ENCODE measurements at regions not wholly inside any gene's neighbourhood (a gene's known extent, or its start where the extent isn't known, plus 50 kb on each side); places are given as distances from the start of the nearest gene placed in this dataset.

DNA sequence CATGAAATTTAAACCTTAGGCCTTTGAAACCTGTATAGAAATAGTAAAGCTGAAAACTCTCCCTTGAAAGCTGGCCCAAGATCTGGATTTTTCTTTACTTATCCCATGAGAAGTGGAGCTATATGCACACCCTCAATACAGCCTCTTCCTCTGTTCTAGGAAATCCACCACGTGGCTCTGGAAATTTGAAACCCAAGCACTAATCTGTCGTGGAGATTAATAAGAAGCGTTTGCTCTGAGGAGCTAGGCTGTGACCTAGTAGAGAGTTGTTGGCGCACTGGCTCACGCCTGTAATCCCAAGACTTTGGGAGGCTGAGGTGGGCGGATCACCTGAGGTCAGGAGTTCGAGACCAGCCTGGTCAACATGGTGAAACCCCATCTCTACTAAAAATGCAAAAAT lies 291.3 kb upstream of the PLXNA2 start:
- H3F3A ChIP-seq (ENCODE audit: insufficient read depth): no peaks in the 10 kb centered on the region

GRCh38 chr1:208536212-208536611 lies 292.0 kb upstream of the PLXNA2 start:
- Histone ChIP-seq H3K27me3 (ENCODE audit: low read length) (no peaks in the 10 kb centered on the region), H3K79me2 (ENCODE audit: insufficient read depth, low read length) (no peaks in the 10 kb centered on the region), H3K4me3 (ENCODE audit: insufficient read depth, low read length, poor library complexity, severe bottlenecking) (no peak overlapping the region), H3K9me3 (ENCODE audit: insufficient read depth, low read length) (no peaks in the 10 kb centered on the region), H3K9ac (ENCODE audit: low read length) (no peak overlapping the region), H3K9me2 (replicated peaks; ENCODE audit: insufficient read depth, low read length) (no peaks in the 10 kb centered on the region), H3K27ac (ENCODE audit: low read depth, low read length) (no peak overlapping the region), H2AFZ (ENCODE audit: low read depth, low read length, severe bottlenecking) (no peak overlapping the region), H3F3A (ENCODE audit: insufficient read depth) (no peaks in the 10 kb centered on the region), H4K20me1 (ENCODE audit: low read depth, low read length) (no peaks in the 10 kb centered on the region), H3K4me2 (ENCODE audit: low read depth, low read length, poor library complexity, severe bottlenecking) (no peak overlapping the region), H3K36me3 (ENCODE audit: low read length) (no peaks in the 10 kb centered on the region)
- no peak for TF ChIP-seq EZH2phosphoT487 (conservative IDR thresholded peaks at IDR 0.05; ENCODE audit: low read length)
- TF ChIP-seq, protein P1, sequence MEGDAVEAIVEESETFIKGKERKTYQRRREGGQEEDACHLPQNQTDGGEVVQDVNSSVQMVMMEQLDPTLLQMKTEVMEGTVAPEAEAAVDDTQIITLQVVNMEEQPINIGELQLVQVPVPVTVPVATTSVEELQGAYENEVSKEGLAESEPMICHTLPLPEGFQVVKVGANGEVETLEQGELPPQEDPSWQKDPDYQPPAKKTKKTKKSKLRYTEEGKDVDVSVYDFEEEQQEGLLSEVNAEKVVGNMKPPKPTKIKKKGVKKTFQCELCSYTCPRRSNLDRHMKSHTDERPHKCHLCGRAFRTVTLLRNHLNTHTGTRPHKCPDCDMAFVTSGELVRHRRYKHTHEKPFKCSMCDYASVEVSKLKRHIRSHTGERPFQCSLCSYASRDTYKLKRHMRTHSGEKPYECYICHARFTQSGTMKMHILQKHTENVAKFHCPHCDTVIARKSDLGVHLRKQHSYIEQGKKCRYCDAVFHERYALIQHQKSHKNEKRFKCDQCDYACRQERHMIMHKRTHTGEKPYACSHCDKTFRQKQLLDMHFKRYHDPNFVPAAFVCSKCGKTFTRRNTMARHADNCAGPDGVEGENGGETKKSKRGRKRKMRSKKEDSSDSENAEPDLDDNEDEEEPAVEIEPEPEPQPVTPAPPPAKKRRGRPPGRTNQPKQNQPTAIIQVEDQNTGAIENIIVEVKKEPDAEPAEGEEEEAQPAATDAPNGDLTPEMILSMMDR (IDR thresholded peaks at IDR 0.05; ENCODE audit: insufficient read depth, low read length, poor library complexity, severe bottlenecking): no peak

More for the DNA sequence above, 291.3 kb upstream of the PLXNA2 start:
- Histone ChIP-seq H4K20me1 (ENCODE audit: low read depth, low read length) (no peaks in the 10 kb centered on the region), H3K4me2 (ENCODE audit: low read depth, low read length, poor library complexity, severe bottlenecking) (no peak overlapping the region), H3K27me3 (ENCODE audit: low read length) (no peaks in the 10 kb centered on the region), H3K36me3 (ENCODE audit: low read length) (no peaks in the 10 kb centered on the region), H3K9me2 (replicated peaks; ENCODE audit: insufficient read depth, low read length) (no peaks in the 10 kb centered on the region), H3K27ac (ENCODE audit: low read depth, low read length) (no peak overlapping the region), H3K4me3 (ENCODE audit: insufficient read depth, low read length, poor library complexity, severe bottlenecking) (no peak overlapping the region), H3K79me2 (ENCODE audit: insufficient read depth, low read length) (no peaks in the 10 kb centered on the region), H3K9me3 (ENCODE audit: insufficient read depth, low read length) (no peaks in the 10 kb centered on the region), H2AFZ (ENCODE audit: low read depth, low read length, severe bottlenecking) (no peak overlapping the region), H3K9ac (ENCODE audit: low read length) (no peak overlapping the region)
- TF ChIP-seq, protein P1 (IDR thresholded peaks at IDR 0.05; ENCODE audit: insufficient read depth, low read length, poor library complexity, severe bottlenecking): no peak
- TF ChIP-seq EZH2phosphoT487 (conservative IDR thresholded peaks at IDR 0.05; ENCODE audit: low read length): no peak

DNA sequence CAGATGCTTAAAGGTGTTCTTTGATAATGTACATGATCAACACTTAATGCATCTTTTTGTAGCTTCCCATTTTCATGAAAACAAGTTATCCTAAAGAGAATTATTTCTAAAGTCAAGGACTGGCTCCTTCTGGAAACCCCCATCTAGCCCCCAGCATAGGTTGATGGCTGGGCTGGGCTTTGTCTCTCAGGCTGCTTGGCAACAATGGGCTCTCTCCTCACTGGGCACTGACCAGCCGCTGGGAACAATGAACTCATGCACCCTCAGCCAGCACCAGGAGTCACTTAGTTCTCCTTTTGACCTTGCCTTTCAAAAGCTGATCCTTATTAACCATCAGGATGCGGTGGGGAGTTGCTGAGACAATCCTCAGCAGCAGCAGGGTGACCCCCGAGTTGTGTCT lies 293.0 kb upstream of the PLXNA2 start:
- Histone ChIP-seq H3K27me3 (ENCODE audit: low read length) (no peaks in the 10 kb centered on the region), H3K9me2 (replicated peaks; ENCODE audit: insufficient read depth, low read length) (no peaks in the 10 kb centered on the region), H3K9ac (ENCODE audit: low read length) (no peak overlapping the region), H3K27ac (ENCODE audit: low read depth, low read length) (no peak overlapping the region), H3K9me3 (ENCODE audit: insufficient read depth, low read length) (no peaks in the 10 kb centered on the region), H3K4me3 (ENCODE audit: insufficient read depth, low read length, poor library complexity, severe bottlenecking) (no peak overlapping the region), H3K4me2 (ENCODE audit: low read depth, low read length, poor library complexity, severe bottlenecking) (no peak overlapping the region), H4K20me1 (ENCODE audit: low read depth, low read length) (no peaks in the 10 kb centered on the region), H3K36me3 (ENCODE audit: low read length) (no peaks in the 10 kb centered on the region), H3K79me2 (ENCODE audit: insufficient read depth, low read length) (no peaks in the 10 kb centered on the region), H2AFZ (ENCODE audit: low read depth, low read length, severe bottlenecking) (no peak overlapping the region), H3F3A (ENCODE audit: insufficient read depth) (no peaks in the 10 kb centered on the region)
- no peak for TF ChIP-seq EZH2phosphoT487 (conservative IDR thresholded peaks at IDR 0.05; ENCODE audit: low read length)
- TF ChIP-seq, protein P1 (IDR thresholded peaks at IDR 0.05; ENCODE audit: insufficient read depth, low read length, poor library complexity, severe bottlenecking): no peak

Measured in SU-DHL-6 (cell line).